ENCODE measurements at regions not wholly inside any gene's neighbourhood (a gene's known extent, or its start where the extent isn't known, plus 50 kb on each side); places are given as distances from the start of the nearest gene placed in this dataset.

DNA sequence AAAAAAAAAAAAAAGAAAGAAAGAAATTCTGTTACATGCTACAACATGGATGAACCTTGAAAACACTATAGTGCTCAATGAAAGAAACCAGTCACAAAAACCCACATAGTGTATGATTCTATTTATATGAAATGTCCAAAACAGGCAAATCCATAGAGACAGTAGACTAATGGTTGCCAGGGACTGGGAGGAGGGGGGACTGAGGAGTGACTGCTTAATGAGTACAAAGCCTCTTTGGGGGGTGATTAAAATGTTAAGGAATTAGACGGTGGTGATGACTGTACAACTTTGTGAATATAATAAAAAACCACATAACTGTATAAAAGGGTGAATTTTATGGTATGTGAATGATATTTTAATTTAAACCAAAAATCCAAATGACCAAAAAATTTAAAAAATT is 116.0 kb upstream of the GUCA2B start:
- no peak for ATAC-seq (ENCODE audit: poor library complexity)
- intact Hi-C loops (cut with DNase I): loop anchor here (10.0 kb wide), 1 partner anchor 202 kb away; no protein-coding TSS in a partner anchor
- no peak for DNase-seq

- intact Hi-C loops (cut with DNase I): loop anchor here (10.0 kb wide), 1 partner anchor 201 kb away; no protein-coding TSS in a partner anchor
- peak; percentile 98 for DNase-seq
- peak; percentile 97 for ATAC-seq (ENCODE audit: poor library complexity)
These were observed 117.2 kb upstream of the GUCA2B start for GRCh38 chr1:42035830-42036604.

- peak; percentile 86 for ATAC-seq (ENCODE audit: poor library complexity)
- DNase-seq: peak; percentile 69
- intact Hi-C loops (cut with DNase I): loop anchor here (10.0 kb wide), 1 partner anchor 201 kb away; no protein-coding TSS in a partner anchor
These were observed 116.6 kb upstream of the HIVEP3 start for GRCh38 chr1:42035205-42035829.

GRCh38 chr1:42034426-42034825 is 115.7 kb upstream of the HIVEP3 start:
- DNase-seq (no peak), ATAC-seq (ENCODE audit: poor library complexity) (no peak)
- intact Hi-C loops (cut with DNase I): loop anchor here (10.0 kb wide), 1 partner anchor 200 kb away; no protein-coding TSS in a partner anchor

- intact Hi-C loops (cut with DNase I): loop anchor here (10.0 kb wide), 1 partner anchor 199 kb away; no protein-coding TSS in a partner anchor
- DNase-seq (no peak), ATAC-seq (ENCODE audit: poor library complexity) (no peak)
These were observed 114.9 kb upstream of the HIVEP3 start for GRCh38 chr1:42033629-42034028.

GRCh38 chr1:42017730-42018129 is 99.0 kb upstream of the HIVEP3 start:
- intact Hi-C loops (cut with DNase I): no loop called here
- ATAC-seq (ENCODE audit: poor library complexity) (no peak), DNase-seq (no peak)

- no peak for ATAC-seq (ENCODE audit: poor library complexity)
- intact Hi-C loops (cut with DNase I): no loop called here
- DNase-seq: no peak
These were observed 98.5 kb upstream of the HIVEP3 start for GRCh38 chr1:42017259-42017658.

DNA sequence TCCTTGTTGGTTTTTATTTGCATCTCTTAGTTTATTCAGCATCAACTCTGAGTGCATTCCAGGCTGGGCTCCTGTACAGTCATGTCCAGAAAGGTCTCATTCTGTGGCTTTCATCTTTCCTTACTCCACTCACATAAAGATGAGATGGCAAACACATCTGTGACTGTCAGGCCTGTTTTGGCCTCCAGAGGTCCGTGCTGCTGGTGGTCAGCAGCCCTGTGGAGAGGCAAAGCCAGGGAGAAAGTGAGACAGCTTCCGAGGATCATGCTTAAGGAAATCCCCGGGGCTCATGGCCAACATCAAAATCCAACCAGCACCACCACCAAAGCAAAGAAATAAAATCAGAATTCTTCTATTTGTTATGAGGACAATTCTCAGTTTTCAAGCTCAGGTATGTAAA is 96.1 kb upstream of the HIVEP3 start:
- ATAC-seq (ENCODE audit: poor library complexity) (no peak), DNase-seq (no peak)
- intact Hi-C loops (cut with DNase I): no loop called here

DNA sequence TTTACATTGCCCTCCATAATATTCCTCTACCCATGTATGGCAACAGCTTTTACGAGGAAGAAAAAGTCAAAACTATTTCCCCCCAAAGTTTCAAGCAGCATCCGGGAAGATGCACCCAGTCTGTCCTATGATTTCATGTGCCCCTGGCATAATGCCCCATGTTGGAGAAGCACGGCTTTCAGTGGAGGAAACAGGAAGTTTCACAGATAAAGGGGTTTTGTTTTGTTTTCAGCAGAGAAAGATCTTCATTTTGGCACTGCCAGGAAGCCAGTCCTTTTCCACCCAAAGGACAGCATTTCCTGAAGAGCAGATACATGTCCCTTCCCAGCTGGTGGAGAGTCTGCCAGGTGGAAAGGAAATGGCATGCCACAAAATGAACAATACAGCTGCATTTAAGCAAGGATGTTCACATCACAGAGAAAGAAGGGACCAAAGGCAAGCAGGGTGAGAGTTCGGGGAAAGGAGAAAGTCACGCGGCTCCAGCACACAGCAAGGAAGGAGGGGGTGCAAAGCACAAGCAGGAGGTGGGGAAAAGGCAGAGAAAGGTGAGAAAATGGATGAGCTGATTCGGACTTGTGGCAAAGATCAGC is 95.3 kb upstream of the HIVEP3 start:
- intact Hi-C loops (cut with DNase I): no loop called here
- DNase-seq (no peak), ATAC-seq (ENCODE audit: poor library complexity) (no peak)

- no peak for ATAC-seq (ENCODE audit: poor library complexity)
- no peak for DNase-seq
- intact Hi-C loops (cut with DNase I): no loop called here
These were observed 94.1 kb upstream of the HIVEP3 start for GRCh38 chr1:42012852-42013251.

DNA sequence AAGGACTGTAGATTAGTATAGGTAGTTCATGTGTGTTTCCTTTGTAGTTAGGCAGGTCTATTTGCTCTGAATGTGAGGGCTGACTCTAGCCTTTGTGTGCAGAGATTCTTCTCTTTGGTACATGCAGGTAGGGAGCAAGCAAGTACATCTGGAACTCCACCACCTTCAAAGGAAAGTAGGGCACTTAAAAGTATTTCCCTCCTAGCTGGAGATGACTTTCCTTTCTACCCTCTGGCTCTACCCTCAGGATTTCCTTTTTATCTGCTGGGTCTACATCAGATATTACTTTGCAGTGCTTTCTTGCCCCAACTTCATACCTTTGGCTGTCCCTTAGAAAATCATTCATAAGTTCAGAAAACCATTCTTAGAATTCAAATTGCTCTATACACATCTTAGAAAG is 91.7 kb upstream of the HIVEP3 start:
- intact Hi-C loops (cut with DNase I): no loop called here
- ATAC-seq (ENCODE audit: poor library complexity) (no peak), DNase-seq (no peak)

DNA sequence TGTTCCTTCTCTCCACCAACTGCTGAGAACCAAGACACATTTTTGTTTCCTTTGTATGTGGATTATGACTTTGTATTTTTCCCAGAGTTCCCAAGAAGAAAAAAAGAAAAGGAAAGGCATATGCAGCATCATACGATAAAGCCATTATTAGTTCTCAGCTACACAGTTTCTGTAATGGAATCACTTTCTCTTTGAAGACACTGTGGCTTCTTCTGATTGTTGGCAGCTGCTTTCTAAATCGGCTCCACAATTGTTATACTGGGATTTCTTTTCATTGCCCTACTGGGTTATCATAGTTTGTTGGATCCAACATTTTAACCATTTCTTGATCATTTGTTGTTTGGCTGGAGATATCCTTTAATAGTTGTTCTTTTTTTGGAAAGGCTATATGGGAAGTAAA is 89.5 kb upstream of the HIVEP3 start:
- intact Hi-C loops (cut with DNase I): no loop called here
- no peak for ATAC-seq (ENCODE audit: poor library complexity)
- no peak for DNase-seq

DNA sequence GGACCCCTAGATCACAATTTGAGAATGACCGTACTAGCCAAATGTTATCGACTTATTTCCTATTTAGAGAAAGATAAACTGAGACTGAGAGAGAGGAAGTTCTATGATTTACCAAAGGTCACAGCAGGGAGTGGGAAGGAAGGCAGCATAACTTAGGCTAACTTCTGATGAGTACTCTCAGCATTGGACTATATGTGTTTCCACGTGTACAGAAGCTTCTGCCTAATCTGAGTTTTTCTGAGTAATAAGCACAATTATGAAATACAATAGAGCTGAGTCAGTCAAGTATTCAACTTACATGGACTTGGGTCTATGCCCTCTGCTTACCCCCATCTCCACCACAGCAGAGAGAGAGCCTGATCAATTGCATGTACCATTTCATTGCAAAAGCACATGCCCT is 88.1 kb upstream of the HIVEP3 start:
- ATAC-seq (ENCODE audit: poor library complexity) (no peak), DNase-seq (no peak)
- intact Hi-C loops (cut with DNase I): no loop called here

GRCh38 chr1:42006093-42006492 is 87.4 kb upstream of the HIVEP3 start:
- no peak for DNase-seq
- intact Hi-C loops (cut with DNase I): no loop called here
- ATAC-seq (ENCODE audit: poor library complexity): no peak

DNA sequence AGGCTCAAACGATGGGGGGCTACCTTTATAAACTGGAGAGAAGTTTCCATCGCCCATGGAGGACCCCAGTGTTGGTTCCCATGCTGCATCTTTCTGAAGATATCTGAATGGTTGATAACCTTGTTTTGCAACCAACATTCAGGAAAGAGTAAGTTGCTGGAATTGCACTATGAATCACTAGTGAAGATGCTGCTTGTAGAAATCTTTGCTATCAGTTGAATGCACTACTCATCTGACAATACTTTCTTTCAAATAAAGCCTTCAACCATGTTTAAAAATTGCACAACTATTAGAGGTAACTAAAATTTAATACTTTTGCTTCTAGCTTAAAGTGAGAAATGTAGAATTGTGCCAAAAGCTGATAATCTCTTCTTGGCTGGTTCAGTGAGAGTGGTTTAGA is 86.8 kb upstream of the HIVEP3 start:
- intact Hi-C loops (cut with DNase I): no loop called here
- DNase-seq: no peak
- no peak for ATAC-seq (ENCODE audit: poor library complexity)

DNA sequence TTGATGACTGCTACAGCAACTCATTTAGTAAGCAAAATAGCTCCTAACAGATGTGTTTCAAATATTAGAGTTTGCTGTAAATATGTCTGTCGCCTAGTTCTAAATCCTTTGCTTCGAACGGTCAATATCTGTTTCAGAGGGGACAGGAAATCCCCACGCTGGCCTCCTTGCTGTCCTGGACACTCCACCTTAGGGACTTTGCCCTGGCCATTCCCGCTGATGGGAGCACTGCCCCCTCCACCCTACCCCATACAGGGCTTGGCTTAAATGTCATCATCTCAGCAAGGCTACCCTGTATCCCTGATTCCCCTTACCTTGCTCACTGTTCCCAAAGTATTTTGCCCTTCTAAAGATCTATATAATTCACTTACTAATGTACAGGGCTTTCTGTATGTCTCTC is 86.1 kb upstream of the HIVEP3 start:
- intact Hi-C loops (cut with DNase I): no loop called here
- no peak for DNase-seq
- ATAC-seq (ENCODE audit: poor library complexity): no peak

DNA sequence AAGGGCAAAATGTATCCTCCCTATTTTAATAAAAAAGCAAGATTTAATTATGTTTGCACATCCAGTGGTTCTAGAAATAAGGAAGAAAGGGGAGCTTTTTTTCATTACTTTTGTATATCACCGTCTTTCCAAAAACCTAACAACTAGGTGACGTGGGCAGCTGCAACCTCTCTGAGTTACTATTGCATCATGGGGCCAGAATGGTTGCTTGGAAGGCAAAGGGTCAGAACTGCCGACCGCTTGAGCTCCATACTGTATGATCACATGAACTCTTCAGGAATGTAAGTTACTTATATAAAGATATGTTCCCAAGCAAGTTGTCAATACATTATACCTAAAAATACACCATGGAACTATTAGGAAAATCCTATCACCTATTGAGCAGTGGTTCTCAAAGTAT is 85.6 kb upstream of the HIVEP3 start:
- intact Hi-C loops (cut with DNase I): no loop called here
- no peak for ATAC-seq (ENCODE audit: poor library complexity)

GRCh38 chr1:42003433-42003832 is 84.7 kb upstream of the HIVEP3 start:
- ATAC-seq (ENCODE audit: poor library complexity) (peak; percentile 46), DNase-seq (no peak)
- intact Hi-C loops (cut with DNase I): no loop called here

More for the DNA sequence above, 85.6 kb upstream of the HIVEP3 start:
- DNase-seq: no peak

GRCh38 chr1:42002220-42002619 is 83.5 kb upstream of the HIVEP3 start:
- DNase-seq: no peak
- no peak for ATAC-seq (ENCODE audit: poor library complexity)
- intact Hi-C loops (cut with DNase I): no loop called here

DNA sequence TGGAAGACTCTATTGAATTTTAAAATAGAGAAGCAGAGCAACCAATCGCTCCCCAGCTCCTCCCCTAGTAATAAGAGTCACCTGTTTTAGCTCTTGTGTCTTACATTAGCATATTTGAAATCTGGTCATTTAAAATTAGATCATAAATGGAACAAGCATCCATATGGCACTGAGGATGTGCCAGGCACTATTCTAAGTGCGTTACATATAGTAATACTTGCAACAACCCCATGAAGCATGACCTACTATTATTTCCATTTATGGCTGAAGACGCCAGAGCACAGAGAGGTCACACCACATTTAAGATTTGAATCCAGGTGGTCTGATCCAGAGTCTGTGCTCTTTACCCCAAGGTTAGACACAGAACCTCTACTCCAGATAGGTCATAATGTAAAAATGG is 82.0 kb upstream of the HIVEP3 start:
- ATAC-seq (ENCODE audit: poor library complexity) (no peak), DNase-seq (no peak)
- intact Hi-C loops (cut with DNase I): no loop called here
